Breast epithelium (tissue), 3 donors: ENCODE measurements at regions not wholly inside any gene's neighbourhood (a gene's known extent, or its start where the extent isn't known, plus 50 kb on each side); places are given as distances from the start of the nearest gene placed in this dataset.

Experiments used
- CTCF ChIP-seq, 3 donors: fragments of 450-650 bp; IDR thresholded peaks; one replicate each; pipeline ENCODE4 v1.5.1; 2016 to 2017; ENCODE audit warnings: antibody characterized with exemption in 3 of 3, mild to moderate bottlenecking in 3 of 3, moderate library complexity in 3 of 3
- POLR2A ChIP-seq: fragments of 450-650 bp; IDR thresholded peaks from one replicate; pipeline ENCODE4 v1.6.1; 2016; ENCODE audit warnings: antibody characterized with exemption, mild to moderate bottlenecking, moderate library complexity

GRCh38 chr5:116772806-116773205 lies 198.2 kb upstream of the SEMA6A start:
- TF ChIP-seq CTCF (IDR thresholded peaks at IDR 0.05): no peak
- TF ChIP-seq POLR2A: no peak
